ENCODE measurements at regions not wholly inside any gene's neighbourhood (a gene's known extent, or its start where the extent isn't known, plus 50 kb on each side); places are given as distances from the start of the nearest gene placed in this dataset.

GRCh38 chr12:28974166-28974565 is 174.9 kb upstream of the FAR2 start:
- TF ChIP-seq, protein P1, sequence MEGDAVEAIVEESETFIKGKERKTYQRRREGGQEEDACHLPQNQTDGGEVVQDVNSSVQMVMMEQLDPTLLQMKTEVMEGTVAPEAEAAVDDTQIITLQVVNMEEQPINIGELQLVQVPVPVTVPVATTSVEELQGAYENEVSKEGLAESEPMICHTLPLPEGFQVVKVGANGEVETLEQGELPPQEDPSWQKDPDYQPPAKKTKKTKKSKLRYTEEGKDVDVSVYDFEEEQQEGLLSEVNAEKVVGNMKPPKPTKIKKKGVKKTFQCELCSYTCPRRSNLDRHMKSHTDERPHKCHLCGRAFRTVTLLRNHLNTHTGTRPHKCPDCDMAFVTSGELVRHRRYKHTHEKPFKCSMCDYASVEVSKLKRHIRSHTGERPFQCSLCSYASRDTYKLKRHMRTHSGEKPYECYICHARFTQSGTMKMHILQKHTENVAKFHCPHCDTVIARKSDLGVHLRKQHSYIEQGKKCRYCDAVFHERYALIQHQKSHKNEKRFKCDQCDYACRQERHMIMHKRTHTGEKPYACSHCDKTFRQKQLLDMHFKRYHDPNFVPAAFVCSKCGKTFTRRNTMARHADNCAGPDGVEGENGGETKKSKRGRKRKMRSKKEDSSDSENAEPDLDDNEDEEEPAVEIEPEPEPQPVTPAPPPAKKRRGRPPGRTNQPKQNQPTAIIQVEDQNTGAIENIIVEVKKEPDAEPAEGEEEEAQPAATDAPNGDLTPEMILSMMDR (conservative IDR thresholded peaks at IDR 0.05; ENCODE audit: low read depth, low read length) = no peak
- TF ChIP-seq EZH2 (IDR thresholded peaks at IDR 0.05; ENCODE audit: low read length, unreplicated experiment) (no peak), EZH2phosphoT487 (IDR thresholded peaks at IDR 0.05; ENCODE audit: borderline replicate concordance, low read length) (no peak)

Measured in PC-3 (cell line).